Brain microvascular endothelial cell (primary cell): ENCODE measurements at regions not wholly inside any gene's neighbourhood (a gene's known extent, or its start where the extent isn't known, plus 50 kb on each side); places are given as distances from the start of the nearest gene placed in this dataset.

ENCODE experiments used
- DNase-seq: peaks from one replicate; pipeline ENCODE4 v3.0.0-alpha.2; 2020
- H3K27ac ChIP-seq: fragments of 250-450 bp; sonication (Bioruptor Pico); 2 replicates; pipeline ENCODE4 v1.5.1; 2020; ENCODE audit warnings: mild to moderate bottlenecking, moderate library complexity
- H3K27me3 ChIP-seq: fragments of 250-450 bp; sonication (Bioruptor Pico); replicated peaks from 2 replicates; pipeline ENCODE4 v1.5.1; 2020; ENCODE audit warnings: mild to moderate bottlenecking
- H3K36me3 ChIP-seq: fragments of 250-450 bp; sonication (Bioruptor Pico); replicated peaks from 2 replicates; pipeline ENCODE4 v1.5.1; 2020; ENCODE audit warnings: mild to moderate bottlenecking
- H3K4me3 ChIP-seq: 2 replicates; pipeline ENCODE4 v1.5.1; 2011; ENCODE audit warnings: low read depth, mild to moderate bottlenecking, control low read depth, low read length, moderate library complexity
- in situ Hi-C: cut with HindIII; loops from 2 replicates; pipeline ENCODE4 v1.10.0; 2017; ENCODE audit warnings: low sequenced_read_pairs, low pct_ligation_motif_present
- TF ChIP-seq, protein P1 (sequence below): IDR thresholded peaks from 2 replicates; pipeline ENCODE4 v1.5.1; 2011; ENCODE audit warnings: low read depth, mild to moderate bottlenecking, moderate library complexity, low read length, control low read depth, inconsistent platforms; ENCODE audit errors: missing control alignments

DNA sequence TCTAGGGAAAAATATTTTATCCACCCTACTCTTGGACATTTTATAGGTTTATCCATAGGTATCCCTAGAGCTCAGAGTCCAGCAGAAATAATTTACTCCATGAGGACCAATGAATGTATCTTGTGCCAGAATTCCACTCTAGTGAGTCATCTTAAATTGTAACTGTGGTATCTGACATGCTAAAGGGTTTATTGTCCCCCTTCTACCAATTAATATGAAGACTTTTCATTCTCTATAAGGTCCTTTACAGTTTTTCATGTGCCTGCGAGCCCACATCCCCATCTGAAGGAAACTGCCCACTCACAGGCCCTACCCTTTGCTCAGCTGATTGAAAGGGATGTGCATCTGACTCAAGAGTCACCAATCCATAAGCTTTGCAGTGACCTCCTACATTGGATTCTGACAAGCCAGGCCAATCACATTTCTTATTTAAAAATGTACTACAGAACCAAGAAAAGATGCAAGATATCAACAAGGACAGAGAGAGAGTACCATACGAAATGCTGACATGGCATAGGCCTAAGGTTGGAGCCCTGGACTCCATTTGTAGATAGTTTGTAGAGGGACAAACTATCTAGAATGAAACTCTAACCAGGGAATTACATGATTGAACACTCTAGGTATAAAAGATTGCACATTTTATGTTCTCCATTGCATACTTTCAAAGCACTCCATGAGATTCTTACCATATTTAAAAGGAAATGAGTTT, 93.4 kb upstream of the DEFB112 start:
- H3K27ac ChIP-seq = no peak overlapping the region
- H3K36me3 ChIP-seq = no peaks in the 10 kb centered on the region
- H3K4me3 ChIP-seq = no peak overlapping the region
- no peaks in the 10 kb centered on the region for H3K27me3 ChIP-seq
- TF ChIP-seq, protein P1, sequence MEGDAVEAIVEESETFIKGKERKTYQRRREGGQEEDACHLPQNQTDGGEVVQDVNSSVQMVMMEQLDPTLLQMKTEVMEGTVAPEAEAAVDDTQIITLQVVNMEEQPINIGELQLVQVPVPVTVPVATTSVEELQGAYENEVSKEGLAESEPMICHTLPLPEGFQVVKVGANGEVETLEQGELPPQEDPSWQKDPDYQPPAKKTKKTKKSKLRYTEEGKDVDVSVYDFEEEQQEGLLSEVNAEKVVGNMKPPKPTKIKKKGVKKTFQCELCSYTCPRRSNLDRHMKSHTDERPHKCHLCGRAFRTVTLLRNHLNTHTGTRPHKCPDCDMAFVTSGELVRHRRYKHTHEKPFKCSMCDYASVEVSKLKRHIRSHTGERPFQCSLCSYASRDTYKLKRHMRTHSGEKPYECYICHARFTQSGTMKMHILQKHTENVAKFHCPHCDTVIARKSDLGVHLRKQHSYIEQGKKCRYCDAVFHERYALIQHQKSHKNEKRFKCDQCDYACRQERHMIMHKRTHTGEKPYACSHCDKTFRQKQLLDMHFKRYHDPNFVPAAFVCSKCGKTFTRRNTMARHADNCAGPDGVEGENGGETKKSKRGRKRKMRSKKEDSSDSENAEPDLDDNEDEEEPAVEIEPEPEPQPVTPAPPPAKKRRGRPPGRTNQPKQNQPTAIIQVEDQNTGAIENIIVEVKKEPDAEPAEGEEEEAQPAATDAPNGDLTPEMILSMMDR = no peak
- no peak for DNase-seq
- in situ Hi-C loops = no loop called here

DNA sequence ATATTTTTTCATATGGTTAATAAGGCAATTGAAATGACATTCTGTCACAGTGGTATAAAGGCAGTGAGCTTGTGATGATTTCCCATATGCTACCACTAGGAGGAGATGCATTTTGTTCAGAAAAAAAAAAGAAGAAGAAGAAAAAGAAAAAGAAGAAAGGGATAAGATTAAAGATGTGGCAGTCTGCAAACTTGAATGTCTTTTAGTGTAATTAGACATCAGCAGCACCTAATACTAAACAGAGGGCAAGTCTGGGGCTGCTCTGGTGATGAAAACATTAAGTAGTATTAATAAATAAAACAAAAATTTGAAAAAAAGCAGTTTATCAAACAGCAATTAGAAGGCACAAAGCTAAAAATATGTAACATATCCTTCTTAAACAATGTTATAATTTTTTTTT, 95.4 kb upstream of the DEFB112 start:
- in situ Hi-C loops = no loop called here
- no peak for DNase-seq
- H3K4me3 ChIP-seq = no peak overlapping the region
- H3K27me3 ChIP-seq = no peaks in the 10 kb centered on the region
- H3K27ac ChIP-seq = no peak overlapping the region
- TF ChIP-seq, protein P1 = peak; percentile 48
- H3K36me3 ChIP-seq = no peaks in the 10 kb centered on the region

- H3K4me3 ChIP-seq = no peak overlapping the region
- TF ChIP-seq, protein P1 = no peak
- DNase-seq = no peak
- H3K27ac ChIP-seq = no peak overlapping the region
- no peaks in the 10 kb centered on the region for H3K36me3 ChIP-seq
- H3K27me3 ChIP-seq = no peaks in the 10 kb centered on the region
- in situ Hi-C loops = no loop called here
Observed at GRCh38 chr6:50147371-50147770, 97.6 kb upstream of the DEFB112 start.

DNA sequence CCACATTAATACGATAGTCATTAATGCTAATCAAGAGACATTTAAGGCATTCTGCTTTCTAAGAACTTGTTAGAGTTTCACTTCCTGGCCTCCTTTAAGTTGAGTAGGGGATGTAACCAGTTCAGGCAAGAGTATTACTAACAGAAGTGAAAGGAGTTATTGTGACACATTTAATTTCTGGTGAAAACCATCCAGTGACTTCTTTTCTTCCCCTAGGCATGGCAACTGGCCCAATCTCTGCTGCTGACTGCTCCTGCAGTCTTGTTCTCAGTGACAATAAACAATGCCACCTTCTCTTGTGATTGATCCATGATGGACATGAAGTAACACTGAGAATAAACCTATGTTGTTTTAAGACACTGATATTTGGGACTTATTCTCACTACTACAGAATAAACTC, 130.9 kb upstream of the DEFB112 start:
- in situ Hi-C loops = no loop called here
- no peak for DNase-seq
- Histone ChIP-seq H3K4me3 (no peak overlapping the region), H3K27me3 (no peaks in the 10 kb centered on the region), H3K27ac (no peak overlapping the region), H3K36me3 (no peaks in the 10 kb centered on the region)
- TF ChIP-seq, protein P1 = no peak

GRCh38 chr6:50185006-50185405, 135.3 kb upstream of the DEFB112 start:
- in situ Hi-C loops = no loop called here
- Histone ChIP-seq H3K4me3 (no peak overlapping the region), H3K36me3 (no peaks in the 10 kb centered on the region), H3K27me3 (no peaks in the 10 kb centered on the region), H3K27ac (no peak overlapping the region)
- no peak for DNase-seq
- TF ChIP-seq, protein P1 = no peak
